ENCODE measurements at regions not wholly inside any gene's neighbourhood (a gene's known extent, or its start where the extent isn't known, plus 50 kb on each side); places are given as distances from the start of the nearest gene placed in this dataset.

DNA sequence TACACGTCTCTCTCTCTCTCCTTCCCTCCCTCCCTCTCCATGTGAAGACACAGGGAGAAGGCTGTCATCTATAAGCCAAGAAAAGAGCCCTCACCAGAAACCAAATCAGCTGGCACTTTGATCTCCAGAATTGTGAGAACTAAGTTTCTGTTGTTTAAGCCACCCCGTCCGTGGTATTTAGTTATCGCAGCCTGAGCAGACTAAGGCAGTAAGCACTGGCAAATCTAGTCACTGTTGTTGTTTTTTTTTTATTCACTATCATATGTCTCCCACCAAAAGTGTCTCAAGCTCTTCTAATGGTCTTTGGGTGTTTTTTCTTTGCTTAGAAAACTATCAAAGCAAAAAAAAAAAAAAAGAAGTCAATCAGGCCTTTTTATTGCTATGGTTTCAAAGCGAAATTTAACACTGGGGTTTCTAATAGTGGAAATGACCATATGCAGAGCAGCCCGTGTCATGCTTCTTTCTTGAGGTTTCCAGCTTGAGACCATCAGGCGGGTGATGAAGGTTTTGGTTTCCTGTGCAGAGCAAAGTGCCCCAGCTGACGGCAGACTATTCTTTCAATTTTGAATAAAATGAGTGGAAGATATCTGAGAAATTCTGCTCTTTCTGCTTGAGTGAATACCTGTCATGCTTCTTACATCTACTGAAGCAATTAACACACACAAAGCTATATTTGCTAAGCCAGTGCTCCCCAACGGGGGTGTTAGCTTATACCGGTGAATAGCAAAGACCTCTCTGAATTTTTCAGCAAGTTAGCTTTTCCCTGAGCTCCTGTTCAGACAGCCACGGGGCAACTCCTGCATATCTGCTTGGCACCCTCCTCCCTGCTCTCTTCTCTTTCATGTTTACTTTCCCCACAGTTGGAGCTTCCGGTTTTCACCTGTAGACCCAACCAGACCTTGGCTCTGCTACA is 394.1 kb upstream of the ATP5MC3 start:
- ChIA-PET POLR2A (interaction anchor here (0.7 kb wide), 1 partner anchor 955 kb away, joined by 4 read pairs; no protein-coding TSS in a partner anchor), CTCF (no interaction called here)

DNA sequence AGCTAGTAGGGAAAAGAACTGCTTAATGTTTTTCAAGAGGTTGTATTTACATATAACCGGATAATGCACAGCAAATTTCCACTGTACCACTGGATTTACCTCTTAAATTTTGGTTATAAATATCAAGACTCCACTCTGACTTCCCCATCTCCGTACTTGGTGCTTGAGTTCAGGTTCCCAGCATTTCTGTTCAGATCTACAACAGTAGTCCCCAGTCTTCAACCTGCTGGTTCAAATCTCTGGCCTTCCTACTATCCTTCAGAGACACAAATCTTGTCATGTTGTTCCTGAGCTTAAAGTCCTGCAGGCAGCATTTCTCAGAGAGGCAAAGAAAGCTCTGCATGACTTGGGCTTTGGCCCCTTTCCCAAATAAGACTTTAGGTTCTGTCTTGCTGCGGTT is 392.6 kb upstream of the ATP5MC3 start:
- ChIA-PET POLR2A (no interaction called here), CTCF (no interaction called here)

DNA sequence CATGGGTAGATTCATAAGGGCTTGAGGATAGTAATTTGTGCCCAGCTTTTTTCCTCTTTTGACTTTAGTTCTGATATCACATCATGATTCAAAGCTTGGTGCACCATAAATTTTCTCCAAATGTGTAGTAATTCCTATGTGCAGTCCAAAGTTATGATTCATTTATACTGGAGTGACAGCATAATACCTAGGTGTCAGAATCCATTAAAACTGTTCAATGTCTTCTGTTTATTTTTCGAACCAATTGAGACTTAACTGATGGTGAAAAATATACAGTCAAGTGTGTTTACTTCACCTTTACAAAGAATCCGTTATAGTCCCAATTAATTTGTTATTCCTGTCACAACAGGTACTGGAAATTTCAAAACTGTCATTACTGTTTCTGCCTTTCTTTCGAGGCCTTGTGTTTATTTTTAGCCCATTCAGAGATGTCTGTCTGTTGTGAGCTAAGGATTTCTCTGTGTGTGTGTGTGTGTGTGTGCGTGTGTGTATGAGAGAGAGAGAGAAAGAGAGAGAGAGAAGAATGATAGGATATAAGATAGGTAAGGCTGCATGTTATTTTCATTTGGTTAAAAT is 389.7 kb upstream of the ATP5MC3 start:
- POLR2A ChIA-PET, result no interaction called here
- CTCF ChIA-PET, result no interaction called here

DNA sequence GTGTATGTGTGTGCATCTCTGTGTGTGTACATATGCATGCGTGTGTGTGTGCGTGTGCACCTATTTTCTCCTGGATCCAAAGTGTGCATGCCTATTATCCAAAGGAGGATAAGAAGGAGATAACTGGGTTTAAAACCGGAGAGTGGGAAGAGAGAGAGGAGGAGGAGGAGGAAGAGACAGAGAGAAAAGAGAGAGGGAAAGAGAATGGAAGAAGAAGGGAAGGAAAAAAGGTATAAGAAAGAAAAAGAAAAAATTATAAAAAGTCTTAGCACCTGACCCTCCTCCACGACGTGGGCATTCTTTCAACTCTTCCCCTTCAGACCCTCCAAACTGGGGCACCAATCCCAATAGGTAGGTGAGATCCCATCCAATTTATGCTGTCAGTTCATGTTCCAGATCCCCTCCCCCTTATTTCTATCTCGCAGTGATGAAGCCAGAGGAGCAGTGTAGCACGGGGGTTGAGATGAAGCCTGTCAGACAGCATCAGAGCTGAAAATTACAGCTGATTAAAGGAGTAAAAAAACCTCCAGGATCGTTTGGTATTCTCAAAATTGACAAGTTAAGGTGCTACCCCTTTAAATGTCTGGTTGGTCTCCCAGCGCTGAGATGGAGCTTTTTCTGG is 386.7 kb upstream of the ATP5MC3 start:
- ChIA-PET POLR2A (no interaction called here), CTCF (no interaction called here)

DNA sequence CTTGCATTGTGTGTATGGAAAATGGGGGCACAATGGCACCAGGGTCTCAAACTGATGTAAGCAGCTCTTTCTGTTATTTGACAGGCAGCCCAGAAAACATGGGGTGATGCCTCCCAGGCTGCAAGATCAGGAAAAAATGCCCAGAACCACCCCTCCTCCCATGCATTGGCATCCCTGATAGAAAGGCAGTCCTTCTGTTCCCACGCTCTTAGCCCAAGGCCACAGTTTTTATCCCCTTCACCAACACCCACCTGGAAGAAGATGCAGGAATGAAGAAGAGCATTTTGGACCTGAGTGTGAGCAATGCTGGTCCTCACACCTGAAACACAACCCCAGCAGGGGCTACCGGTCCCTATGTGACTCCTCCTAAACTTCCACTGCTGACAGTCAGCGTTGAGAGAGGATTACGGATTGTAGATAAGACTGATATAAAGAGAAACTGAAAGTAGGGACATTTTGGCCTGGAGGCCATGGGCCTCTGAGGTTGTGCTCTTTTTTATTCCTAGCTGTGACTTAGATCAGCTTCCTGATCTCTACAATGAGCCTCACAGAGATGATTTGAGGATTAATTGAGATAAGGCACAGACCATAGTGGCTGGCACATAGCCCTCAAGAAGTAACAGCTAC is 386.0 kb upstream of the ATP5MC3 start:
- ChIA-PET CTCF (no interaction called here), POLR2A (no interaction called here)

DNA sequence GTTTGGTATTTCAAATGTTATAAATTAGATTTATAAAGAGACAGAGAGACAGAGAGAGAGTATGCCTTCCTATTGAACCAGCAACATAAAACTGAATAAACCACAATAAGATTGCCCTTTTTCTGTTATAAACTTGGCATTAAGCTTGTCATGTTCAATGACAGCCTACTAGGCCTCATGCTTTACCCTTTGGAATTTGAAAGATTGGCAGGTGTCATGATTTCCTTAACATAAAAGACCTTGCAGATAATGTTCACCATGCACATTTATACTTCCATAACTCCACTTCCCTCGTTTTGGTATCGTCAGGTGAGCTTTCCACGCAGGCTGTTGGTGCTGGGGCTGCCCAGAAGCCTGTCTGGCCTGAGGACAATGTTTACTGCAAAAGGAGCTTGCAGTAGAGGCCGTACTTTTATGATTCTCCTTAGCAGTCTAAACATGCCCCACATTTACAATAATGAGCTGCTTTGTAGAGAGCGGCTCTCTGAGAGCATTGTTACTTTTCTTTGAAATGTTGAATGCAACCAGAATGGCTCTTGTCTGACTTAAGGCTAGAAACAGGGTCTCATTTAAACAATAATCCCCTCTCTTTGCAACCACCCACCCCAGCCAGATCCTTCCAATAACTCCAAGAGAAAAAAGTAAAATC is 379.1 kb upstream of the ATP5MC3 start:
- CTCF ChIA-PET, result no interaction called here
- POLR2A ChIA-PET, result no interaction called here

DNA sequence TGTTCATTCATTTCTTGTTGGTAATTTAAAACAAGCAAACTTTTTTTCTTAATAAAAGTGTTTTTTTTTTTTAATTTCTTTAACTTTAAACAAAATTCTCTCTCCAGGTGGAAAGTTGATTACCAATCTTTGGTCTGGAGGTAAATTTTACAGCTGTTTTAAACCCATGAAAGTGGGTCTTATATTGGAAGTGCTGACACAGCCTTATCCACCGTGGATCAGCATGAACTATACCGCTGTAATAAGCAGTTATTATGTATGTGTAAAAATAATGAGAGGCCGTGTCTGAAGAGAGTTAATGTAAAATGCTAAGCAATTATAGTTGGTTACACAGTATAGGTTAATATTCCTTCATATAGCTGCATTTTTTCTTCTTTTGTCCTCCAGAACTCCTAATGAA is 378.1 kb upstream of the ATP5MC3 start:
- POLR2A ChIA-PET, result no interaction called here

DNA sequence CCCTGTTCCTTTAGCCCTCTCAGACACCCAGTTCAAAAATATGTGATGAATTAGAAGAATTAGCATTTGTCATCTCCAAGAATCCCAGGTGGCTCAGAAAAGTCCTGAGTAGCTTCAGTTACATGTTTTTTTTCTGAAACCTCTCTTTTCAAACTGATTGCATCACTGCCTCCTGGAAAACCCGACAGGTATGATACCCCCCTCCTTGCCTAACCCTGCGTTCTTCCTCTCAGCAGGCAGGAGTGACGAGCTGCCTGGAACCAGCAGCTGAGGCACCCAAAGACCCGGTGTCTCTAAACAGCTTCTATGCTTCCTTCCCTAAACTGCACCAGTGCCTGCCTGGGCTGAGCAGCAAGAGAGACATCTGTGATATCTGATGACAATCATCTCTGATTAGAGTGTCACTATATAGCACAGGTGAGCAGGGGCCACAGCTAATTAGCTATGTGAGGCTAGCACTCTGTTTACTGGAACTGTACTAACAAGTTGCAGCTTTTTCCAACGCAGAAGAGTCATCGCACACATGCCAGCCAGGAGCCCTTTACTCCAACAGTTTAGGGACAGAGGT is 376.4 kb upstream of the ATP5MC3 start:
- ChIA-PET CTCF (no interaction called here), POLR2A (no interaction called here)

More for the DNA sequence above, 378.1 kb upstream of the ATP5MC3 start:
- CTCF ChIA-PET, result no interaction called here

DNA sequence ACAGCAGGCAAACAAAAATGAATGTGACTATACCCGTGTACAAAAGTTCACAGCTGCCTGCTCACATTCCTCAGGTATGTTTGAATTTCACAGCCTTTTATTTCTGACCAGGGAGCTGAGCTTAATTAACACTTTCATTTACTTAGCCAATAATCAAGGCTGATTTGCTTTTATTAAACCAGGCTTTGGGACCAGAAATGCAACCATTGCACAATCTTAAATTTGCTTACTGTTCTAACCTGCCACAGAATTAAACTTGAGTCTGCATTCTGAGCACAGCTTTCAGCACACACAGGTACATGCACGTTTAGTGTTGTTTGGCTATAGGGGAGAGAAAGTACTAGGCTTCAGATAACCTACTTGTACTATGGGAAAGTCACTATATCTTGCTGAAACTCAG is 372.4 kb upstream of the ATP5MC3 start:
- ChIA-PET CTCF (no interaction called here), POLR2A (no interaction called here)

DNA sequence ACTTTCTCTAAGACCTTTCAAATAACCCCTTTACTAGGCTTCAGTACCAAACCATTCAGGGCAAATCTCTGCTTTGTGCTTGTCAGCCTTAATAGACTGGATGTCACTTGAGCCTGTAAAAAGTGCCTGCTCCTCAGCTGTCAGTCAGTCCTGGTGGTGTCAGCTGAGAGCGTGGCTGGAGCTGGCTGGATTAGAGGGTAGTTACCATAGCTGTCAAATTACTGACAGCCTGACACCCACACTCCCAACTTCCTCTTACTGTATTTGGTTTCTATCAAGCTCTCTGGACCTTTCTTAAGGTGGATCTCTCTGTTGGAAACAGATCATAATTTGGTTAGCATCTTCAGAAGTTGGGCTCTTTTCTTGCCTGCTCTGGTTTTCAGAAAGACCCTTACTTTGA is 371.4 kb upstream of the ATP5MC3 start:
- POLR2A ChIA-PET, result no interaction called here
- CTCF ChIA-PET, result no interaction called here

DNA sequence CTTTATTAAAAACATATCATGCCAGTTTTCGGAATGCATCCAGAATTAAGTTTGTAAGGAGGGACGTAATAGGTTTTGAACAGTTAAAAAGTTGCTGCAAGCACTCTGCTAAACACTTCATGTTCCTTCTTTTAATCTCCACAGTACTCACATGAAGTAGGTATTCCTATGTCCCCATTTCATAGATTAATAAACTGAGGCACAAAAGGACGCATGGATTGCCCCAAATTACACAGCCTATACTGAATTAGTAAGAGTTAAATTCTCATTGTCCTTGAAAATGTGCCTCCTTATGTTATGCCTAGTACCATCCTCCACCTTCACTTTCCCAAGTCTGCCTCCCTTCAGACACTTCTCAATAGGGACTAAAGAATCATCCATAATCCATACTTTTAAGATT is 358.9 kb upstream of the ATP5MC3 start:
- POLR2A ChIA-PET, result no interaction called here
- CTCF ChIA-PET, result no interaction called here

DNA sequence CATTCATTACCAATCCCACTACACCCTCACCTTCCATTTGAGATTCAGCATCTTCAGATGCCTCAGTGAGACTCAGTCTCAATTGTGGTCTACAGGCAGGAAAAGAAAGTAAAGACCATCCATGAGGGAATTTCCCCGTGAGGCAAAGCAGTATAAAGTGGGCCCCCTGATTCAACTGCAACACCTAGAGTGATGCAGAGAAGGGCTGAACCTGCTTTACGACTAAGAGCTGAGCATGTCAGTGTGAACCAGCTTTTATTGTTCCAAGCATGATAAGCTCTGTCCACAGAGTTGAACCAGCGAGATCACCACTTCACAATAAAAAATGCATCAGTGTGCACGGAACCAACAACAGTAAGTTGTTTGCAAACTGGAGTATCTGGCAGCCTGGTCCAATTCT is 357.6 kb upstream of the ATP5MC3 start:
- CTCF ChIA-PET, result no interaction called here
- POLR2A ChIA-PET, result no interaction called here

DNA sequence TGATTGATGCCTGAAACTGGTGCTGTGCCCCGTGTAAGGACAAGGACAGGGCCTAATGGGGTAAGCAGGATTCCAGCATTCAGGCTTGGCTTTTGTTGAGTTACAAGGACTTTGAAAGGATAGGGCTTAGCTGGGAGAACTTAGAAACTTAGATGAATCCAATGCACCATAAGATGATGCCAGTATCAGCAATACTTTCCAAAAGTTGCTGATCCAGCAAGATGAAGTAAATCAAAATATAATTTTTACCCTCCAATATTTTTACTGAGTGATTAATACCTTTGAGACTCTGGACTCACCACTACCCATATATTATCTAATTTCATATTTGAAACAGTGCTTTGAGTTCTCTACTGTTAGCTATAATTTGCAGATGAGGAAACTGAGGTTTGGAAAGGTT is 354.5 kb upstream of the ATP5MC3 start:
- ChIA-PET CTCF (no interaction called here), POLR2A (no interaction called here)

DNA sequence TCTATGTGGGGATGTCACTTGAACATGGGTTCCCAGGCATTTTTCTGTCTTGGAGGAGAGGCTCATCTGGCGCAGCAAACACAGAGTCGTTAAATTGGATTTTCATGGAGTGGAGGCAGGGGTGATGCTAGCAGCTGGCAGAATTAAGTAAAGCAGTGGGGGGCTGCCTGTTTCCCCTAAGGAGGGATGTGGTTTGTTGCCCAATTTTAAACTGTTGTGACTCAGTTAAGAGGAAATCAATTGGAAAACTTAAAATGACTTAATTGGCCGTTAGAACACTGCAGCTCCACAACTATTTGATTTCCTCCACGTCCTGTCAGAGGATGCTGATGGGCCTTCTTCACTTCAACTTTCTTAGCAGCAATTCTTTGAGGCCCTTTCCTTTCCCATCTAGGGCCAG is 354.1 kb upstream of the ATP5MC3 start:
- POLR2A ChIA-PET, result no interaction called here
- CTCF ChIA-PET, result no interaction called here

DNA sequence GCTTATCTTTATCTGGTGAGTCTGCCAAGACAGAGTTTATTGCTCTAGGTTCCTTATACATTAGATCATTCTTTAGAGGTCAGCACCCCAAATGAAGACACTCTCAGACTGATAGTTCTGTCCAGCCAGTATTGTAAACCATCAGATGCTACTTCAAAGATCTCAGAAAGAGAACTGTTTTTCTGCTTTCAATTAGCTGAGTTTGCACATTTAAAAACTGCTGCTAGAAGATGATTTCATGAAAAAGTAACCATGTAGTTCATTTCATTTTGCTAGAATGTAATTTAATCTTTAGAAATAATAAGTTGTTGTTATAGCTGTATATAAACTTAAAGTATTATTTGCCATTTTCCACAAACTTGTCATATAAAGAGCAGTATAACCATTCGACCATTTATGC is 344.5 kb upstream of the ATP5MC3 start:
- CTCF ChIA-PET, result no interaction called here

DNA sequence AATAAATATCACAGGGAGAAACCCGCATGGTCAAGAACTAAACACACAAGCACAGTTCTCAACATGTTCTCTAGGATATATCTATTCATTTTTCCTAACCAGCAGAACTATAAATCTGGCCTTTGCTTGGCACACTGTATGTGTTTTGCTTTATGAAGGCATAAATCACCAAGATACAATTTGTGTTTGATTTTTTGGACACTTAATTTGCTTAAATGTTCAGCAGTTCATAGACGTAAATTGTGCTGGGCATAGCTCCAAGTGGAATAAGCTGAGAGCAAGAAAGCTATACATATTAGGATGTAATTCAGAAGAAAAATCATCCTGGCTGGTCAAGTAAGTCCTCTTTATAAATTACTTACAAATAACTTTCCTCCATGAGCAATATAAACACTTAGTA is 341.5 kb upstream of the ATP5MC3 start:
- ChIA-PET CTCF (no interaction called here), POLR2A (no interaction called here)

More for the DNA sequence above, 344.5 kb upstream of the ATP5MC3 start:
- POLR2A ChIA-PET, result no interaction called here

DNA sequence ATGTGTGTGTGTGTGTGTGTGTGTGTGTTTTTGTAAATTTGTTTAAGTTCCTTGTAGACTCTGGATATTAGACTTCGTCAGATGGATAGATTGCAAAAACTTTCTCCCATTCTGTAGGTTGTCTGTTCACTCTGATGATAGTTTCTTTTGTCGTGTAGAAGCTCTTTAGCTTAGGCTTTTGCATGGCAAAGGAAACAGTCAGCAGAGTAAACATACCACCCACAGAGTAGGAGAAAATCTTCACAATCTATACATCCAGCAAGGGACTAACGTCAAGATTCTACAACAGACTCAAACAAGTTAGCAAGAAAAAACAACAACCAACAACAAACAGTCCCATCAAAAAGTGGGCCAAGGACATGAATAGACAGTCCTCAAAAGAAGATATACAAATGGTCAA is 336.7 kb upstream of the ATP5MC3 start:
- CTCF ChIA-PET, result no interaction called here
- POLR2A ChIA-PET, result interaction anchor here (0.7 kb wide), 1 partner anchor 1366 kb away, joined by 3 read pairs; no protein-coding TSS in a partner anchor

DNA sequence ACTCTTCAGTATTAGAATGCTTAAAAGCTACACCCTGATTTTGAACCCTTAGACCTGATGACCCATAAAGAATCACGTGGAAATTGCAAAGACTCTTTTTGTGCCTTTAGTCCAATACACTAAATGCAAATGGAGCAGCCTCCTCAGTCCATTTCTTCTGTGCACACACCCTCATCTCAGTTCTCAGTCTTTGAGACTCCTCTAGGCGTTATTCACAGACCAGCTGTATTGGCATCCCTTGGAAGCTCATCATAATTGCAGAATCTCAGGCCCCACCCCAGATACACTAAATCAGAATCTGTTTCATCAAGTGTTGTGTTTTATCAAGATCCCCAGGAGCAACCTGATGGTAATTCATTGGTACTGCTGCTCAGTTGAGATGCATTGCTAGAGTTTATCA is 335.0 kb upstream of the ATP5MC3 start:
- POLR2A ChIA-PET, result no interaction called here

DNA sequence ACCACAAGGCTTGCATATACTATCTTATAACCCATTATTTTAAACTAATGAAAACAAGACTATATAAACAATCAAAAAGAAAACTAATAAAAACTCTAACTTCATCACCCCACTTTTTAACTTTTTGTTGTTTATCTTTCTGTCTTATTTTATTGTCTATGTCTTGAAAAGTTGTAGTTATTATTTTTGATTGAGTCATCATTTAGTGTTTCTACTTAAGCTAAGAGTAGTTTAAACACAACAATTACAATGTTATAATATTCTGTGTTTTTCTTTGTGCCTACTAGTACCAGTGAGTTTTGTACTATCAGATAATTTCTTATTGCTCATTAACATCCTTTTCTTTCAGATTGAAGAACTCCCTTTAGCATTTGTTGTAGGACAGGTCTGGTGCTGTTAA is 318.7 kb upstream of the ATP5MC3 start:
- POLR2A ChIA-PET, result no interaction called here
- CTCF ChIA-PET, result no interaction called here

More for the DNA sequence above, 335.0 kb upstream of the ATP5MC3 start:
- CTCF ChIA-PET, result no interaction called here

DNA sequence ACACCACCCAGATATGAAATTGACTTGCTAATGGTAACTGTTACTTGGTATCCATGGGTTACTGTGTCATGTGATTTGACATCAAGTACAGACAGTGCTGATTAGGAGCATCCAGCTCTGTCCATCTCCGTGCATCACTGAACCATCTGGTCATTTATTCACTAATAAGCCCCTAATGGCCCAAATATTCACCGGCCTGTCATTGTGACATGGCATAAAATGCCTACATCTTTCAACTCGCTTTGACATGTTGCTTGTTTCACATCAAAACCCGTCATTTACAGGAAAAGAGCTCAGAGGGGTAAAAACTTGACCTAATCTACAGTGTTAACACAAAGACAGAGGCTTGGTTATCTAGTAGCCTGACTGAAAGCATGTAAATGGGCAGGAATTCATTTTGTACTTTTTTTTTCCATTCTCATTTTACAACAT is 308.9 kb upstream of the ATP5MC3 start:
- POLR2A ChIA-PET, result no interaction called here
- CTCF ChIA-PET, result no interaction called here
